H1 (cell line): ENCODE measurements at regions not wholly inside any gene's neighbourhood (a gene's known extent, or its start where the extent isn't known, plus 50 kb on each side); places are given as distances from the start of the nearest gene placed in this dataset.

ENCODE experiments used
- SIRT6 ChIP-seq: IDR thresholded peaks from one replicate; pipeline ENCODE4 v1.7.1; 2012; ENCODE audit warnings: low read length, inconsistent platforms
- TF ChIP-seq, protein P1 (sequence below): IDR thresholded peaks from 2 replicates; pipeline ENCODE4 v1.6.1; 2011; ENCODE audit warnings: low read length, improper control_type of control experiment

- TF ChIP-seq, protein P1, sequence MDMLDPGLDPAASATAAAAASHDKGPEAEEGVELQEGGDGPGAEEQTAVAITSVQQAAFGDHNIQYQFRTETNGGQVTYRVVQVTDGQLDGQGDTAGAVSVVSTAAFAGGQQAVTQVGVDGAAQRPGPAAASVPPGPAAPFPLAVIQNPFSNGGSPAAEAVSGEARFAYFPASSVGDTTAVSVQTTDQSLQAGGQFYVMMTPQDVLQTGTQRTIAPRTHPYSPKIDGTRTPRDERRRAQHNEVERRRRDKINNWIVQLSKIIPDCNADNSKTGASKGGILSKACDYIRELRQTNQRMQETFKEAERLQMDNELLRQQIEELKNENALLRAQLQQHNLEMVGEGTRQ, result no peak
- TF ChIP-seq SIRT6, result no peak
Measured at GRCh38 chr6:164007881-164008280, 593.4 kb downstream of the QKI start (continued).
